Spleen (tissue), 7 donors: ENCODE measurements at regions not wholly inside any gene's neighbourhood (a gene's known extent, or its start where the extent isn't known, plus 50 kb on each side); places are given as distances from the start of the nearest gene placed in this dataset.

Source experiments
- POLR2A ChIP-seq, 3 donors: fragments of 450-650 bp; IDR thresholded peaks; one replicate each; pipeline ENCODE4 v1.5.1; 2017; ENCODE audit warnings: antibody characterized with exemption in 3 of 3, mild to moderate bottlenecking in 1 of 3
- POLR2AphosphoS5 ChIP-seq, 3 donors: sonication (generic); formaldehyde crosslinking; IDR thresholded peaks; one replicate each; pipeline ENCODE4 v1.5.1; 2017; ENCODE audit warnings: antibody characterized with exemption in 3 of 3
- TF ChIP-seq, protein P1 (sequence below), 11 experiments: fragments of 200-600 bp in 7 of 11; fragments of 450-650 bp in 4 of 11; sonication (generic) in 4 of 11; IDR thresholded peaks in 8 of 11; conservative IDR thresholded peaks in 3 of 11; 1 replicate in 7 of 11; 2 replicates in 4 of 11; pipeline versions ENCODE4 v1.4.0 to v1.8.0; 2016 to 2021; ENCODE audit warnings: antibody characterized with exemption in 11 of 11, inconsistent platforms in 4 of 11, mild to moderate bottlenecking in 1 of 11
- donor health status: DM: no; HTN: no; CAD: no; lungs with moderate emphysema.
- donor health status: DM: no; HTN: no; CAD: no.
- donor health status: DM: no; HTN: no; CAD: no.

GRCh38 chr3:110679285-110679684 lies 392.3 kb upstream of the NECTIN3 start:
- TF ChIP-seq POLR2A (IDR thresholded peaks at IDR 0.05) (no peak), POLR2AphosphoS5 (IDR thresholded peaks at IDR 0.05) (no peak)
- TF ChIP-seq, protein P1, sequence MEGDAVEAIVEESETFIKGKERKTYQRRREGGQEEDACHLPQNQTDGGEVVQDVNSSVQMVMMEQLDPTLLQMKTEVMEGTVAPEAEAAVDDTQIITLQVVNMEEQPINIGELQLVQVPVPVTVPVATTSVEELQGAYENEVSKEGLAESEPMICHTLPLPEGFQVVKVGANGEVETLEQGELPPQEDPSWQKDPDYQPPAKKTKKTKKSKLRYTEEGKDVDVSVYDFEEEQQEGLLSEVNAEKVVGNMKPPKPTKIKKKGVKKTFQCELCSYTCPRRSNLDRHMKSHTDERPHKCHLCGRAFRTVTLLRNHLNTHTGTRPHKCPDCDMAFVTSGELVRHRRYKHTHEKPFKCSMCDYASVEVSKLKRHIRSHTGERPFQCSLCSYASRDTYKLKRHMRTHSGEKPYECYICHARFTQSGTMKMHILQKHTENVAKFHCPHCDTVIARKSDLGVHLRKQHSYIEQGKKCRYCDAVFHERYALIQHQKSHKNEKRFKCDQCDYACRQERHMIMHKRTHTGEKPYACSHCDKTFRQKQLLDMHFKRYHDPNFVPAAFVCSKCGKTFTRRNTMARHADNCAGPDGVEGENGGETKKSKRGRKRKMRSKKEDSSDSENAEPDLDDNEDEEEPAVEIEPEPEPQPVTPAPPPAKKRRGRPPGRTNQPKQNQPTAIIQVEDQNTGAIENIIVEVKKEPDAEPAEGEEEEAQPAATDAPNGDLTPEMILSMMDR (IDR thresholded peaks at IDR 0.05 in 8 of 11, conservative IDR thresholded peaks at IDR 0.05 in 3 of 11): no peak
